22Rv1 (cell line): ENCODE measurements at regions not wholly inside any gene's neighbourhood (a gene's known extent, or its start where the extent isn't known, plus 50 kb on each side); places are given as distances from the start of the nearest gene placed in this dataset.

Experiments
- CTCF ChIP-seq: fragments of 450-650 bp; IDR thresholded peaks from 2 replicates; pipeline ENCODE4 v1.5.1; 2017; ENCODE audit warnings: mild to moderate bottlenecking
- ZFX ChIP-seq: fragments of 450-650 bp; IDR thresholded peaks from 2 replicates; pipeline ENCODE4 v1.6.1; 2017; ENCODE audit warnings: antibody characterized with exemption, borderline replicate concordance

DNA sequence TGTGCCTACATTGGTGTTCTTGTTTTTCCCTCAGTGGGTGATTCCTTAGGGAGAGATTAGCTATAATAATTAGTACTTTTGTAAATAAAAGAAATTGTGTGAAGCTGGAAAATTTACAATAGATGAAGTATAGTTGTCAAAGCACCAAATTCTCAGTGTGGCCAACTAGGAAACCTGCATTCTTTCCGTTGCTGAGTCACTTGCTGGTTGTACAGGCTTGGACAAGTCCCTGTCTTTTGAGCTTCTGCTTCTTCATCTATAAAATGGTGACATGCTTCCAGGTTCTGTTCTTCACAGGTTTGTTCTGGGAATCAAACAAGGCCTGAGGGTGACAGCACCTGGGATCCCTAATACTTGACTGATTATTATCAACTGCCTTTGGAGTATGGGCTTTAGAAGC is 184.1 kb upstream of the HES1 start:
- no peak for TF ChIP-seq CTCF
- no peak for TF ChIP-seq ZFX
